Mucosa of descending colon (tissue), 3 donors: ENCODE measurements at regions not wholly inside any gene's neighbourhood (a gene's known extent, or its start where the extent isn't known, plus 50 kb on each side); places are given as distances from the start of the nearest gene placed in this dataset.

Experiments
- ATAC-seq: fragments of 200-7000 bp; cut with Tn5 transposase; one replicate; pipeline ENCODE4 v1.9.1; 2020; ENCODE audit warnings: mild to moderate bottlenecking, moderate library complexity
- DNase-seq, 3 donors: peaks; one replicate each; pipeline ENCODE4 v3.0.0-alpha.2; 2020
- H3K36me3 ChIP-seq: fragments of 200-600 bp; one replicate; pipeline ENCODE4 v1.8.0; 2021; ENCODE audit warnings: low read depth, mild to moderate bottlenecking
- H3K4me1 ChIP-seq: fragments of 200-600 bp; one replicate; pipeline ENCODE4 v1.8.0; 2021; ENCODE audit warnings: low read depth, mild to moderate bottlenecking
- H3K4me3 ChIP-seq: fragments of 200-600 bp; one replicate; pipeline ENCODE4 v1.8.0; 2021; ENCODE audit warnings: mild to moderate bottlenecking
- H3K9me3 ChIP-seq: fragments of 200-600 bp; one replicate; pipeline ENCODE4 v1.8.0; 2021; ENCODE audit warnings: mild to moderate bottlenecking
- CTCF ChIP-seq: fragments of 200-600 bp; IDR thresholded peaks from one replicate; pipeline ENCODE4 v1.8.0; 2022; ENCODE audit warnings: antibody characterized with exemption, mild to moderate bottlenecking
- intact Hi-C, 2 donors: fragments of 100-400 bp; cut with DNase I in 1 of 2; cut with micrococcal nuclease in 1 of 2; formaldehyde crosslinking; loops; one replicate each; pipeline versions ENCODE4 v1.11.0 to v1.11.1; 2022; cut with DNase I, micrococcal nuclease
- donor health status: DM: no; HTN: no; CAD: no; lungs with moderate emphysema.
- donor health status: DM: no; HTN: no; CAD: no.
- donor health status: DM: no; HTN: yes; CAD: no.

GRCh38 chr7:16130111-16131110, 290.9 kb downstream of the CRPPA start:
- ATAC-seq (no peak), DNase-seq (no peak)
- Histone ChIP-seq H3K36me3 (no peaks in the 10 kb centered on the region), H3K4me3 (no peak overlapping the region), H3K9me3 (no peaks in the 10 kb centered on the region), H3K4me1 (no peaks in the 10 kb centered on the region)
- intact Hi-C loops = no loop called here
- TF ChIP-seq CTCF = no peak

GRCh38 chr7:16129431-16130110, 291.8 kb downstream of the CRPPA start:
- Histone ChIP-seq H3K4me3 (no peak overlapping the region), H3K36me3 (no peaks in the 10 kb centered on the region), H3K4me1 (no peaks in the 10 kb centered on the region), H3K9me3 (no peaks in the 10 kb centered on the region)
- ATAC-seq (no peak), DNase-seq (no peak)
- intact Hi-C loops = no loop called here
- no peak for TF ChIP-seq CTCF

- ATAC-seq (no peak), DNase-seq (no peak)
- Histone ChIP-seq H3K36me3 (peaks cover 3% of the 10 kb centered on the region), H3K9me3 (no peaks in the 10 kb centered on the region), H3K4me3 (no peak overlapping the region), H3K4me1 (no peaks in the 10 kb centered on the region)
- intact Hi-C loops = no loop called here
- TF ChIP-seq CTCF = no peak
Observed at GRCh38 chr7:16123117-16123770, 298.1 kb downstream of the CRPPA start.

GRCh38 chr7:16121876-16122390, 299.4 kb downstream of the CRPPA start:
- no peak overlapping the region for H3K4me3 ChIP-seq
- intact Hi-C loops = no loop called here
- no peak for TF ChIP-seq CTCF

GRCh38 chr7:16115374-16115773, 306.0 kb downstream of the CRPPA start:
- ATAC-seq (no peak), DNase-seq (no peak)
- Histone ChIP-seq H3K9me3 (peaks cover 9% of the 10 kb centered on the region), H3K36me3 (no peaks in the 10 kb centered on the region), H3K4me1 (no peaks in the 10 kb centered on the region), H3K4me3 (no peak overlapping the region)
- no peak for TF ChIP-seq CTCF
- intact Hi-C loops = no loop called here

More at GRCh38 chr7:16121876-16122390, 299.4 kb downstream of the CRPPA start:
- H3K4me1 ChIP-seq = no peaks in the 10 kb centered on the region
- DNase-seq (no peak), ATAC-seq (no peak)
- H3K36me3 ChIP-seq = peaks cover 3% of the 10 kb centered on the region
- no peaks in the 10 kb centered on the region for H3K9me3 ChIP-seq
